ENCODE measurements at regions not wholly inside any gene's neighbourhood (a gene's known extent, or its start where the extent isn't known, plus 50 kb on each side); places are given as distances from the start of the nearest gene placed in this dataset.
"Not testable (repeated sequence)": the region's sequence is repeated elsewhere in the genome, so short reads cannot be mapped to it uniquely, and the experiment has no call there.

DNA sequence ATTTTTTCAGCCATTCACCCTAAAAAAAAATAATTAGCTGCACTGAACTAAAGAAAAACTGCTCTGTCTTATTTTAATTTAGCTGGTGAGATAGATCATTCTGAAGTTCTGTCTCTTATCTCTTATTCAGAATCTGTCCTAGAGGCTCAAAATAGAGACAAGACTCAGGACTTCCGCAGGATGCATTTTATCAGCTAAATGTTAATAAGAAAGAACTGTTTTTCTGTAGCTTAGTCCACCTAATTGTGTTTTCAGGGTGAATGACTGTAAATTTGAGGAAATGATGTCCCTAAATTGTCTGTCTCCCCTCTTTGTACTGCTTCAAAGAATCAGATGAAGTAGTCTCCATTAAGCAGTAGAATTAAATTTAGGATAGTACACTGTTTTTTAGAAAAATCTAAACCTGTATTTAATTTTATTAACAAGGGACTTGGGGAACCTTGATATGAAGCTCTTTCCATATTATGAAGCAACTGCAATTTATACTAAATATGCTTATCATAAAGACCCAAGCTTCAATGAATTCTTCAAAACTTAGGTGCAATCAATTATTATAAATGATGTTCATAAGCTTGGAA lies 671.9 kb downstream of the RWDD3 start:
- no peak overlapping the region for H3K4me2 ChIP-seq (ENCODE audit: control insufficient read depth, extremely low read depth, insufficient read depth, low read depth, low read length)
- FAIRE-seq: no peak

DNA sequence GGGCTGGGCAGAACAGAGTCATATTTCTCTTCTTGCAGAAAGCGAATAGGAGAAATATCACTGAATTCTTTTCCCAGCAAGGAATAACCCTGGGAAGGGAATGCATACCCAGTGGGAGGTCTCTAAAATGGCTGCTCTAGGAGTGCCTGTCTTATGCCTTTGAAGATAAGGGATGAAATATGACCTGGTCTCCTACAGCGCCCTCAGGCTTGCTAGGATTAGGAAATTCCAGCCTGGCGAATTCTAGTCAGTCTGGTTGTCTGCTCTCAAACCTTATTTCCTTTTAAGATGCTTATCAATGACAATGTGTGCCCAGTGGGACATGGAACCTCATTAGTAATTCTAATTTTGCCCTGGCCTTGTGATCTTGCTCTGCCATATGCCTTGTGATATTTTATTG lies 677.7 kb downstream of the RWDD3 start:
- H3K9ac ChIP-seq (ENCODE audit: control insufficient read depth, extremely low read depth, insufficient read depth, low read length); H3K27ac ChIP-seq (ENCODE audit: control insufficient read depth, insufficient read depth, low read length); H3K27me3 ChIP-seq (ENCODE audit: control insufficient read depth, extremely low read depth, insufficient read depth, low read length); H3K9me3 ChIP-seq (ENCODE audit: control insufficient read depth, low read depth, low read length); H3K9me1 ChIP-seq (ENCODE audit: control insufficient read depth, extremely low read depth, insufficient read depth, low read length); H4K20me1 ChIP-seq (ENCODE audit: control insufficient read depth, extremely low read depth, insufficient read depth, low read length); DNase-seq (ENCODE audit: low read depth, low spot score); dilution Hi-C loops (cut with MboI; ENCODE audit: extremely low pct_ligation_motif_present, low sequenced_read_pairs); H3K36me3 ChIP-seq (ENCODE audit: control insufficient read depth in 2 of 2, extremely low read depth in 1 of 2, insufficient read depth in 2 of 2, low read length in 2 of 2); FAIRE-seq; H2AFZ ChIP-seq (ENCODE audit: control insufficient read depth, low read length); H3K4me2 ChIP-seq (ENCODE audit: control insufficient read depth, extremely low read depth, insufficient read depth, low read depth, low read length); H3K4me3 ChIP-seq (ENCODE audit: control insufficient read depth in 2 of 3, extremely low read depth in 1 of 3, insufficient read depth in 2 of 3, low read depth in 1 of 3, low read length in 3 of 3); H3K79me2 ChIP-seq (ENCODE audit: control insufficient read depth, insufficient read depth, low read length); H3K4me1 ChIP-seq (ENCODE audit: control insufficient read depth, extremely low read depth, insufficient read depth, low read length): not testable (repeated sequence)

More for the DNA sequence above, 671.9 kb downstream of the RWDD3 start:
- TF ChIP-seq, protein P1, sequence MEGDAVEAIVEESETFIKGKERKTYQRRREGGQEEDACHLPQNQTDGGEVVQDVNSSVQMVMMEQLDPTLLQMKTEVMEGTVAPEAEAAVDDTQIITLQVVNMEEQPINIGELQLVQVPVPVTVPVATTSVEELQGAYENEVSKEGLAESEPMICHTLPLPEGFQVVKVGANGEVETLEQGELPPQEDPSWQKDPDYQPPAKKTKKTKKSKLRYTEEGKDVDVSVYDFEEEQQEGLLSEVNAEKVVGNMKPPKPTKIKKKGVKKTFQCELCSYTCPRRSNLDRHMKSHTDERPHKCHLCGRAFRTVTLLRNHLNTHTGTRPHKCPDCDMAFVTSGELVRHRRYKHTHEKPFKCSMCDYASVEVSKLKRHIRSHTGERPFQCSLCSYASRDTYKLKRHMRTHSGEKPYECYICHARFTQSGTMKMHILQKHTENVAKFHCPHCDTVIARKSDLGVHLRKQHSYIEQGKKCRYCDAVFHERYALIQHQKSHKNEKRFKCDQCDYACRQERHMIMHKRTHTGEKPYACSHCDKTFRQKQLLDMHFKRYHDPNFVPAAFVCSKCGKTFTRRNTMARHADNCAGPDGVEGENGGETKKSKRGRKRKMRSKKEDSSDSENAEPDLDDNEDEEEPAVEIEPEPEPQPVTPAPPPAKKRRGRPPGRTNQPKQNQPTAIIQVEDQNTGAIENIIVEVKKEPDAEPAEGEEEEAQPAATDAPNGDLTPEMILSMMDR (optimal IDR thresholded peaks at IDR 0.05 in 1 of 3, IDR thresholded peaks at IDR 0.05 in 1 of 3, conservative IDR thresholded peaks at IDR 0.05 in 1 of 3; ENCODE audit: extremely low read depth in 1 of 3, insufficient read depth in 2 of 3, low read length in 3 of 3): no peak
- no peak for TF ChIP-seq EZH2 (IDR thresholded peaks at IDR 0.05; ENCODE audit: low read length)
- peaks cover 2% of the 10 kb centered on the region for H3K4me1 ChIP-seq (ENCODE audit: control insufficient read depth, extremely low read depth, insufficient read depth, low read length)
- H3K27ac ChIP-seq (ENCODE audit: control insufficient read depth, insufficient read depth, low read length): no peak overlapping the region
- no peak overlapping the region for H3K9ac ChIP-seq (ENCODE audit: control insufficient read depth, extremely low read depth, insufficient read depth, low read length)
- H3K4me3 ChIP-seq (ENCODE audit: control insufficient read depth in 2 of 3, extremely low read depth in 1 of 3, insufficient read depth in 2 of 3, low read depth in 1 of 3, low read length in 3 of 3): no peak overlapping the region
- no peaks in the 10 kb centered on the region for H3K36me3 ChIP-seq (ENCODE audit: control insufficient read depth in 2 of 2, extremely low read depth in 1 of 2, insufficient read depth in 2 of 2, low read length in 2 of 2)
- no peaks in the 10 kb centered on the region for H3K27me3 ChIP-seq (ENCODE audit: control insufficient read depth, extremely low read depth, insufficient read depth, low read length)
- no peaks in the 10 kb centered on the region for H3K9me1 ChIP-seq (ENCODE audit: control insufficient read depth, extremely low read depth, insufficient read depth, low read length)
- no peak overlapping the region for H2AFZ ChIP-seq (ENCODE audit: control insufficient read depth, low read length)
- no peaks in the 10 kb centered on the region for H4K20me1 ChIP-seq (ENCODE audit: control insufficient read depth, extremely low read depth, insufficient read depth, low read length)
- no peak for DNase-seq (ENCODE audit: low read depth, low spot score)
- dilution Hi-C loops (cut with MboI; ENCODE audit: extremely low pct_ligation_motif_present, low sequenced_read_pairs): no loop called here
- H3K9me3 ChIP-seq (ENCODE audit: control insufficient read depth, low read depth, low read length): no peaks in the 10 kb centered on the region
- H3K79me2 ChIP-seq (ENCODE audit: control insufficient read depth, insufficient read depth, low read length): no peaks in the 10 kb centered on the region

DNA sequence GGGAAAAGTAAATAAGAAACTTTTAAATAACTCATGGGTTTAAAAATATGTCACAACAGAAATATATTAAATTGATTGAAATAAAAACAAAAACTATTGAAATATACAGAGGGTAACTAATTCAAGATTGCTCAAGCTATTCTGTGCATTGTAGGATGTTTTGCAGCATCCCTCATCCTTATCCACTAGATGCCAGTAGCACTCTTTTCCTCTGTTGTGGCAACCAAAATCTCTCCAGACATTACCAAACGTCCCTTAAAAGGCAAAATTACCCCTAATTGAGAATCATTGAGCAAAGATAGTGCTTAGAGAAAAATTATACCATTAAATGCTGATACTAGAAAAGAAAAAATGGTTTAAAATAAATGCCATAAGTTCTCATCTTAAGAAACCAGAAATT lies 682.6 kb downstream of the RWDD3 start:
- H3K4me2 ChIP-seq (ENCODE audit: control insufficient read depth, extremely low read depth, insufficient read depth, low read depth, low read length): no peak overlapping the region
- H3K4me3 ChIP-seq (ENCODE audit: control insufficient read depth in 2 of 3, extremely low read depth in 1 of 3, insufficient read depth in 2 of 3, low read depth in 1 of 3, low read length in 3 of 3): no peak overlapping the region
- H3K9me3 ChIP-seq (ENCODE audit: control insufficient read depth, low read depth, low read length): no peaks in the 10 kb centered on the region
- no peak overlapping the region for H2AFZ ChIP-seq (ENCODE audit: control insufficient read depth, low read length)
- H3K27ac ChIP-seq (ENCODE audit: control insufficient read depth, insufficient read depth, low read length): no peak overlapping the region
- no peaks in the 10 kb centered on the region for H3K9me1 ChIP-seq (ENCODE audit: control insufficient read depth, extremely low read depth, insufficient read depth, low read length)
- H3K79me2 ChIP-seq (ENCODE audit: control insufficient read depth, insufficient read depth, low read length): no peaks in the 10 kb centered on the region
- TF ChIP-seq, protein P1 (optimal IDR thresholded peaks at IDR 0.05 in 1 of 3, IDR thresholded peaks at IDR 0.05 in 1 of 3, conservative IDR thresholded peaks at IDR 0.05 in 1 of 3; ENCODE audit: extremely low read depth in 1 of 3, insufficient read depth in 2 of 3, low read length in 3 of 3): peak in 2 of 3 experiments; percentile 14 to 45
- TF ChIP-seq EZH2 (IDR thresholded peaks at IDR 0.05; ENCODE audit: low read length): no peak
- no peak overlapping the region for H3K9ac ChIP-seq (ENCODE audit: control insufficient read depth, extremely low read depth, insufficient read depth, low read length)
- dilution Hi-C loops (cut with MboI; ENCODE audit: extremely low pct_ligation_motif_present, low sequenced_read_pairs): no loop called here
- no peaks in the 10 kb centered on the region for H3K4me1 ChIP-seq (ENCODE audit: control insufficient read depth, extremely low read depth, insufficient read depth, low read length)
- H3K27me3 ChIP-seq (ENCODE audit: control insufficient read depth, extremely low read depth, insufficient read depth, low read length): no peaks in the 10 kb centered on the region
- H4K20me1 ChIP-seq (ENCODE audit: control insufficient read depth, extremely low read depth, insufficient read depth, low read length): no peaks in the 10 kb centered on the region
- DNase-seq (ENCODE audit: low read depth, low spot score) (no peak), FAIRE-seq (no peak)
- no peaks in the 10 kb centered on the region for H3K36me3 ChIP-seq (ENCODE audit: control insufficient read depth in 2 of 2, extremely low read depth in 1 of 2, insufficient read depth in 2 of 2, low read length in 2 of 2)

Measured in keratinocyte (primary cell).